ENCODE measurements at regions not wholly inside any gene's neighbourhood (a gene's known extent, or its start where the extent isn't known, plus 50 kb on each side); places are given as distances from the start of the nearest gene placed in this dataset.

DNA sequence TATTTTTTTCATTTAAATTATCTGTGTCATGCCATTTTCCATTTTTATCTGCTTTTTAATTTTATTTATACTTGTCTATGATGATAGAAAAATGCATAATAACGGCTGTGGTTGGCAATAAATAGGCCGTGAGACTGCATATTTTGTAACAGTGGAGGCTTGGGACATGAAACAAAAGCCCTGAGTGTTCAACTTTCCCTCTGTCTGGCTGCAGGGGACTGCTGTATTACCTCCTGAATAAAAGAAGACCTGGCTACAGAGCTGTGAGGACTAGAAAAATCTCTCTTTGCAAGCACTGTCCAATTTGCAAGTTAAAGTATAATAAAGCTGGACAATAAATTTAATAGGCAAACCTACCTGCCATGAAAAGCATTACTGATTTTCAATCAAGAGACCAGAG, 82.1 kb downstream of the MAGEB10 start:
- no peaks in the 10 kb centered on the region for H3K27me3 Mint-ChIP-seq (ENCODE audit: low read depth)
- H3K9me3 Mint-ChIP-seq (ENCODE audit: low read depth) = peaks cover 7% of the 10 kb centered on the region

GRCh38 chrX:27884654-27885053, 76.9 kb downstream of the MAGEB10 start:
- no peaks in the 10 kb centered on the region for H3K36me3 Mint-ChIP-seq (ENCODE audit: low read depth)
- H3K27ac Mint-ChIP-seq (ENCODE audit: unreplicated experiment) = no peak overlapping the region
- H3K4me3 Mint-ChIP-seq (ENCODE audit: unreplicated experiment) = no peak overlapping the region
- DNase-seq (ENCODE audit: low spot score) = no peak
- TF ChIP-seq CTCF (IDR thresholded peaks at IDR 0.05) = no peak
- H3K9me3 Mint-ChIP-seq (ENCODE audit: low read depth) = no peaks in the 10 kb centered on the region
- H3K4me1 Mint-ChIP-seq (ENCODE audit: low read depth) = no peaks in the 10 kb centered on the region
- no peaks in the 10 kb centered on the region for H3K27me3 Mint-ChIP-seq (ENCODE audit: low read depth)

More for the DNA sequence above, 82.1 kb downstream of the MAGEB10 start:
- DNase-seq (ENCODE audit: low spot score) = no peak
- no peak for TF ChIP-seq CTCF (IDR thresholded peaks at IDR 0.05)
- H3K4me3 Mint-ChIP-seq (ENCODE audit: unreplicated experiment) = no peak overlapping the region
- no peak overlapping the region for H3K27ac Mint-ChIP-seq (ENCODE audit: unreplicated experiment)
- H3K4me1 Mint-ChIP-seq (ENCODE audit: low read depth) = peaks cover 13% of the 10 kb centered on the region
- no peaks in the 10 kb centered on the region for H3K36me3 Mint-ChIP-seq (ENCODE audit: low read depth)

DNA sequence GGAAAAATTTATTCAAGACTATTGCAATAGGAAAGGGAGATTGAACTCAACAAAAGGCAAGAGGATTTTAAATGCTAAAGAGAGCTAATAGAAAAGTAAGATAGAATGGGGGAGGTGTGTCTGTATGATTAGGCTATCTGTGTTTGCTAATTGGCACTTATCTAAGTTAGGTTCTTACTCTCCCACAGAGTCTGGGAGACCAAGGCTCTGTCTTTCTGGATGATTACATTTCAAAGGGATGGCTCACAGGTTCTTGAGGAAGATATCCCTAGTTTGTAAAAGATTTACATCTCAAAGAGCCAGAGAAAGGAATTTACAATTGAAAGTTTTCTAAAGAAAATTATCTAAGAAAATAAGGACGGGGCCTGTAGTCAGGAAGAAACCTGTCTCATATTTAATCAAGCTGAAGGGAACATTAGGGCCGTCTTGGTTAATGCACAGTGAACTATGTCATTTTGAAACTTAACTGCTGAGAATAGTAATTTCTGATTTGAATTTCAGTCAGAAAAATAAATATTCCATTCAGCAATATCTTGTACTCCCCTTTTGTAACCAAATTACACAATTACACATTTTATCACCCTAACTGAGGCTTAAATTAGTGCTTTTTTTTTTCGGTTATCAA, 75.8 kb downstream of the MAGEB10 start:
- H3K27me3 Mint-ChIP-seq (ENCODE audit: low read depth) = no peaks in the 10 kb centered on the region

DNA sequence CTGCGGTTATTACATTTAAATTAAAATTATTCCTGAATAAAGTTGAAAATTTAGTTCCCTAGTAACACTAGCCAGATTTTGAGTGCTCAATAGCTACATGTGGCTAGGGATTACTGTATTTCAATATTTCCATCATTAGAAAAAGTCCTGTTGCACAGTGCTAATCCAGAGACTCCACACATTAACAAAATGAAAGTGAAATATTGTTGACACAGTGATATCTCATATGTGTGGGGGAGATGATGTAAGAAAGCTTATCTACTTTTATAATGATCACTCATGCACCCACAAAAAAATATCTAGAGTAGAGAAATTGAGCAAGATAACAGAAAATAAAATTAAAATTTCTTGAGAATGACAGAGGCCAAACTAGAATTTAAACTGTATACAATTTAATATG, 74.9 kb downstream of the MAGEB10 start:
- H3K4me3 Mint-ChIP-seq (ENCODE audit: unreplicated experiment) = no peak overlapping the region
- H3K27ac Mint-ChIP-seq (ENCODE audit: unreplicated experiment) = no peak overlapping the region
- no peak for TF ChIP-seq CTCF (IDR thresholded peaks at IDR 0.05)
- no peaks in the 10 kb centered on the region for H3K4me1 Mint-ChIP-seq (ENCODE audit: low read depth)
- no peak for DNase-seq (ENCODE audit: low spot score)
- H3K36me3 Mint-ChIP-seq (ENCODE audit: low read depth) = no peaks in the 10 kb centered on the region
- no peaks in the 10 kb centered on the region for H3K9me3 Mint-ChIP-seq (ENCODE audit: low read depth)
- H3K27me3 Mint-ChIP-seq (ENCODE audit: low read depth) = no peaks in the 10 kb centered on the region

More for the DNA sequence above, 75.8 kb downstream of the MAGEB10 start:
- Mint-ChIP-seq H3K27ac (ENCODE audit: unreplicated experiment) (no peak overlapping the region), H3K36me3 (ENCODE audit: low read depth) (no peaks in the 10 kb centered on the region), H3K9me3 (ENCODE audit: low read depth) (no peaks in the 10 kb centered on the region), H3K4me1 (ENCODE audit: low read depth) (no peaks in the 10 kb centered on the region), H3K4me3 (ENCODE audit: unreplicated experiment) (no peak overlapping the region)
- no peak for TF ChIP-seq CTCF (IDR thresholded peaks at IDR 0.05)
- DNase-seq (ENCODE audit: low spot score) = no peak

DNA sequence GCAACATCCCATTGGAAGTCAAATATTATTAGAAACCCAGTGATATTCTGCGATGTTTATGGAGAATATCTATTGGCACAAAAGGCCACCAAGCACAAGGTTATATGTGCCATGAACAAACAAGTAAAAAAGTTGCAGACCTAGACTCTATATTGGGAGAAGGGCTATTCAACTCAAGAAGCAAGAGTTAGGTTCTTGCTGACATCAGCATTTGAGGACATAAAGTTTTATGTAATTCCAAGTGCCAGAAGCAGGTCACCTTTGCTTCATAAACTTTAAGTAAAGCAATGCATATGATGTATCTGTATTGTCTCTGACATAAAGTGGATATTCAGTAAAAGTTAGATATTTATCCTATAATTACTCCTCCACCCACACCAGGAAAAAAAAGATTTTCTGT, 71.1 kb downstream of the MAGEB10 start:
- DNase-seq (ENCODE audit: low spot score) = no peak

More for the DNA sequence above, 71.1 kb downstream of the MAGEB10 start:
- no peak for TF ChIP-seq CTCF (IDR thresholded peaks at IDR 0.05)
- no peaks in the 10 kb centered on the region for H3K4me1 Mint-ChIP-seq (ENCODE audit: low read depth)
- H3K27ac Mint-ChIP-seq (ENCODE audit: unreplicated experiment) = no peak overlapping the region
- no peak overlapping the region for H3K4me3 Mint-ChIP-seq (ENCODE audit: unreplicated experiment)
- no peaks in the 10 kb centered on the region for H3K9me3 Mint-ChIP-seq (ENCODE audit: low read depth)
- no peaks in the 10 kb centered on the region for H3K36me3 Mint-ChIP-seq (ENCODE audit: low read depth)
- no peaks in the 10 kb centered on the region for H3K27me3 Mint-ChIP-seq (ENCODE audit: low read depth)

Measured in chondrocyte (in vitro differentiated cells).